Smooth muscle cell of the brain vasculature (primary cell): ENCODE measurements at regions not wholly inside any gene's neighbourhood (a gene's known extent, or its start where the extent isn't known, plus 50 kb on each side); places are given as distances from the start of the nearest gene placed in this dataset.

Experiments used
- DNase-seq: peaks from one replicate; pipeline ENCODE4 v3.0.0-alpha.2; 2012; ENCODE audit warnings: low read depth, low spot score

DNA sequence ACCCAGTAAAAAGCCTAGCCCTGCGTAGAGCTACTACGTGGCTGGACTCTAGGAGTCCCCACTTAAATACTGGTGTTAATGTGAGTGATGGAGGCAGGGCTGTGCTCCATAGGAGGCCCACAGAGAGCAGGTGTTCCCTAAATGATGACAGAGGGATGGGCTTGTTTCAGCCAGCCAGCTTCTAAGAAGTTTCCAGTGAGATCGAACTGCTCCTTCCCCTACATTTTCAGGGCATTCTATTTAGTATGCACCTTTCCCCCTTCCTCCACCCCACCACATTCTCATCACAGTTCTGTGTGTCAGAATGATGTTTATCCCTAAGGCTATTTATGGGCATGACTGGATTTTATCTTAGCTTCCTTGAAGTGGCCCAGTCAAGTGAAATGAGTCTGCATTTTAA is 213.0 kb downstream of the TRIB2 start:
- DNase-seq = no peak

DNA sequence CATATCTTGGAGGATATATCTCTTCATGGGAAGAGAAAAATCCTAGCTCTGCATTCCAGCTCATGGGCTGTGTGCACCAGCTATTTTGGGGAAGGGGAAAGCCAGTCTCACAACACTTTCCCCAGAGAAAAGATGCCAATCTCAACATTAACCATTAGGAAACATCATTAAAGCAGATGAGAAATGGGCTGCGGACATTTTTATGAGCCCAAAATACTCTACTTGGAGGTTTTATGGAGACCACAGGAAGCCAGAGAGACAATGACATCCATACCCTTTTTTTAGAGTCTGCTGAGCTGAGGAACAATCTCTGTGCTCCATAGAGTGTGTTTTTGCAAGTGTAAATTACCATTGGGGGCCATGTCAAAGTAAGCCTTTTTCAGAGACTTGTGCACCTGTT is 213.7 kb downstream of the TRIB2 start:
- no peak for DNase-seq

DNA sequence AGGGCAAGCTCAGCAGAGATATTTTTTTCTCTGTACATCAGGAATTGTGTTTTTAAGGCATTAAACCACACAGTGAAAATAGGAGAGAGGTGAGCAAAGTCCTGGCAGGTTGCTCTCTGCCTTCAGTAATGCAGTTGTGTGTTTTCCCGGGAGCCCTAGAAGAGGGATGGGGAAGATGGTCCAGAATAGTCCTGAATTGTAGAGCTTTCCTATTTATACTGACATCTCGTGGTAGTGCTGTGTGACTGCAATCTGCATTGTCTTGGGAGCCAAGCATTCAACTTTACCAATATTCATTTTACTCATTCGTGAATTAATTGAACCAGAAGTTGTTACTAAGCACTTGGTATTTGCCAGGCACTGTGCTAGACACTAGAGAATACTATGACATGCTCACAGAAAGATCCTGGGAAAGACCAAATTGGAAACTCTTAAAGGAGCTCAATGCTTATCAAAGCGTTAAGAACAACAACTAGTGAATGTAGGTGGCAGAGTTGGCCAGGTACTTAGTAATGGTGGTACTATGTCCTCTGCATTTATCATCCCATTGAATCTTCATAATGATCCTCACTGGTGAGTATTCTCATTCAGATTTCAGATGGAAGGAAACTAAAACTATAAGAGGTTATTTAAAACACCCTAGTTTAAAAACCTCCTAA is 214.6 kb downstream of the TRIB2 start:
- no peak for DNase-seq

DNA sequence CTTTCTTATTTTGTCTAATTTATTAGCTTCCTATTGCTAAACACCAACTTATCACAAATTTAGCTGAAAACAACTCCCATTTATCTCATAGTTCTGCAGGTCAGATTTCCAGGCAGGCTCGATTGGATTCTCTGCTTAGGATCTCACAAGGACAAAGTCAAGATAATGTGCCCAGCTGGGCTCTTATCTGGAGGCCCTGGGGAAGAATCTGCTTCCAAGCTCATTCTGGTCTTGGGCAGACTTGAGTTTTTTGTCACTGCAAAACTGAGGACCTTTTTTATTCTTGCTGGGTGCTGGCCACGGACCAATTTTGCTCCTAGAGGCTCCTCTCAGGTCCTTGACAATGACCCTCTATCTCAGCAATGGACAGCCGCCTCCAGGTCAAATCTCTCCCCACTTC is 215.5 kb downstream of the TRIB2 start:
- DNase-seq = no peak

DNA sequence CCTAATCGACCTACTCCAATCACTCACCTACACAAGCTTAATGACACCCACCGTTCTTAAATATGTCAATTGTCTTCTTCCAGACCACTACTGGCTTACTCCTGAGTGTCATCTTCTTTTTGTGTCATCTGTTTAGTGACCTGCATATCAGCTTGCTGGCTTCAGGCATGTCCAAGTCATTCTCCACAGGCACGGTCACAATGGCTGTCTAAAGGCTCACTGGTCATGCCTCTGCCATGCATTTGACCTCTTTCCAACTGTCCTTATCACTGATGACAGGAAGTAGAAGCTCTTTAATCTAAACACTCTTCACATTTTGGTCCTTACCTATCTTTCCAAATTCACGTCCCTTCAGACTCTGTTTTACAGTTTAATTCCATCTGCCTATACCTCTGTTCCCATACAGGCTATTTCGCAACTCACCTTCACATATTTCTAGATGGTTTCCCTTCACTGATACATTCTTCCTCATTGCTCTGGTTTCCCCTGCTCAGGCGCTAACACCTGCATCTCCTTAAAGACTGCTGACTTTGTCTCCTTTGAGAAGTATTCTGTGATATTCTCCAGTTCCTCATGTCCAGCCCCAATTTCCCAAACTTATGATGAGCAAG is 217.5 kb downstream of the TRIB2 start:
- no peak for DNase-seq

- no peak for DNase-seq
These were observed 218.5 kb downstream of the TRIB2 start for GRCh38 chr2:12935222-12935621.

- DNase-seq = no peak
These were observed 219.1 kb downstream of the TRIB2 start for GRCh38 chr2:12935796-12936195.

DNA sequence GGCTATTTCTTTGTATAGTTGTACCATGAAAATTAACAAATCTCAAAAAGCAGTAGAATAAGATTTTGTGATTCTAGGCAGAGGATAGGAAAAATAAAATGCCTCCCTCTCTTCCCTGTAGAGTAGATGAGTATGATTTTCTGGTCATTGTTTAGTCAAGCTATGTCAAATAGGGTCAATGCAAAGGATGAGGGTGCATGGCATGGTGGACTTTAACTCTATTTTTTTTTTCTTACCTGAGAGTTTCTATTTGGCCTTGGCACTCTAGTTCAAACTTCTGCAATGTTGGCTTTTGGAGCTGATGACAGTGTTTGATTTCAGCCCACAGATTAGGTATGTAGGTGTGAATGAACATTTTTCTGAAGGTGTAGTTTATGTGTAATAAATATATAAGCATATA is 224.5 kb downstream of the TRIB2 start:
- no peak for DNase-seq

DNA sequence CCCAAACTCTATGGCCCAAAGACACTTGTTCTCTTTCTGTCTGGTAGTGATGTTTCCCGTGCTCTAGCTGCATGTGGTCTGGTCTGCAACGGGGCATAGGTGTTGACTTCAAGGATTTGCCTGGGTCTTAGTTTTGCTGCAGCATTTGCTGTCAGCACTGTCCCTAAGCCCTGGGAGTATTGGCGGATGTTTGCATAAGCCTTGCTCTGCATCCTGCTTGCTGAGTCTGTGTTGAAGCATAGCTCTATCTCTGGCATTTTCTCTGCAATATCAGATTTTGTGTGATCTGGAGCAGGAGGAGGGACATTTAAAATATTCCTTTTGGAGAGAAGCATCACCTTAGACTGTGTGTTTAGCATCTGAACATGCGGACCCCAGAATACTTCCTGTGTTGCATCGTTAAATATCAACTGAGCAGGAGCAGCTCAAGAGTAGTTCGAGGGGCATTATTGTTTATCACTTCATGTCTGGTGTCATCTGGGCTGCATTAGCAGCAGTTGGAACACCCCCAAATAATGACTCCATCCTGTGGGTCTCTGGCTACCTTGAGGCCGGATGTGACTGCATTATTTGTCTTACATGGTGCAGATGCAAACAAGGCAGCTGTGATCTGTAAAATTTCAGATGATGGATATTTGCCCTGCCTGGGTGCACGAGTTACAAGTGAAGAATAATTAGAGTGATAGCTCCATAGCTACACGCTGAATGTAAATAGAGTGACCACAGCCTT is 231.7 kb downstream of the TRIB2 start:
- no peak for DNase-seq

GRCh38 chr2:12948961-12949353 is 232.2 kb downstream of the TRIB2 start:
- DNase-seq = no peak

- no peak for DNase-seq
These were observed 232.7 kb downstream of the TRIB2 start for GRCh38 chr2:12949406-12949805.

- DNase-seq = no peak
These were observed 233.4 kb downstream of the TRIB2 start for GRCh38 chr2:12950174-12950573.

DNA sequence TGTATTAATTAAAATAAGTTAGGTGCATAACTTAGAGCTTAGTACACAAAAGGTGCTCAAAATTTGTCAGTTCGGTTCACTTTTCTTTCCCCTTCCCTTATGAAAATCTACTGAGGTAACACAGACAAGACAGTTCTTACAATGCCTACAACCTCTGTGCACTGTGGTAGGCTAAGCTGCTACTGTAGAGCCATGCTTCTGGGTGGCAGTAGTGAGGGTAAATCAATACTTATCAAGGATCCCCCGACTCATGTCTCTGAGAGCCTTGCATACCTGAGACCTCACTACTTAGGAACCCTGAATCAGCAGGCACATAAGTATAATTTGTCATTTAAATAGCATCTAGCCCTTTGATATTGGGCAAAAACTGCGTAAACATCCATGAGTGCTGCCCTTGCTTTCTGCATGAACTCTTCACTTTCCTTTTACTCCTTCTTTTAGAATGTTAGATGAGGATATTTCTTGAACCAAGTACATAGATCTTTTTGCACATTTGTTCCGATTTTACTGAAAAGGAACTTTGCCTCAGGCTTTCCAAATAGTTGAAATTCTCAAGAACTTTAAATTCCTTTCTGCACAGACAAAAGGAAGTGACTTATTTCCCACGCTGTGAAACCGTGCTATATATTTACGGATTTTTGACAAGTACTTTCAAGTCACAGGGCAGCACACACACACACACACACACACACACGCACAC is 234.4 kb downstream of the TRIB2 start:
- no peak for DNase-seq

DNA sequence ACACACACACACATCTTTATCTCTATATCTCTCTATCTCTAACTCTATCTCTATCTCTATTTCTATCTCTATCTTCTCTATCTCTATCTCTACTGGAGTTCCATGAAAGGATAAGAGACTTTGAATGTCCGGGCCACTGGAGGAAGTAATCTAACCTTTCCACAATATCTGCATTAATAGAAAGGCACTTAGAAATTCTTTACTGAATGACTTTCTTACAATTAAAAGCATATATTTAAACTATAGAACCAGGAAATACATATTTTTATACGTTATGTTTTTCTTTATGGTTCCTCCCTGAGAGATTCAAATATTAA is 234.9 kb downstream of the TRIB2 start:
- DNase-seq = no peak

GRCh38 chr2:12953596-12953995 is 236.9 kb downstream of the TRIB2 start:
- DNase-seq = no peak

- no peak for DNase-seq
These were observed 239.1 kb downstream of the TRIB2 start for GRCh38 chr2:12955864-12956263.

- no peak for DNase-seq
These were observed 240.5 kb downstream of the TRIB2 start for GRCh38 chr2:12957251-12957650.

GRCh38 chr2:12959935-12960334 is 243.2 kb downstream of the TRIB2 start:
- DNase-seq = no peak

DNA sequence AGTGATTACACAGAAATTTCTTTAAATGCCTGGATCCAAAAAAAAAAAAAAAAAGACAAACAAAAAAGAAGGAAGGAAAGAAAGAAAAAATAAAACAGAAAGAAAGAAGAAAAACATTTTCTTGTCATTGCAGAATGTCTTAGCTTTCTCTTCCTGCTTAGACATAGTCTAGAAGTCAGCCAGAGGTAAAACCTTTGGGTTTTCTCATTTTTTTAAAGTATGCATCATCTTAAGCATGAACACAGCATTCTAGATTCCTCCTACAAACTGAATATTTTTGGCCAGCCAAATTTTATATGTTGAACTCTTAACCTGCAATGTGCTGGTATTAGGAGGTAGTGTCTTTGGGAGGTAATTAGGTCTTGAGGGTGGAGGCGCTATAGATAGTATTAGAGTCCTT is 243.9 kb downstream of the TRIB2 start:
- no peak for DNase-seq

- DNase-seq = no peak
These were observed 248.3 kb downstream of the TRIB2 start for GRCh38 chr2:12964904-12965539.

- no peak for DNase-seq
These were observed 249.0 kb downstream of the TRIB2 start for GRCh38 chr2:12965540-12966269.

DNA sequence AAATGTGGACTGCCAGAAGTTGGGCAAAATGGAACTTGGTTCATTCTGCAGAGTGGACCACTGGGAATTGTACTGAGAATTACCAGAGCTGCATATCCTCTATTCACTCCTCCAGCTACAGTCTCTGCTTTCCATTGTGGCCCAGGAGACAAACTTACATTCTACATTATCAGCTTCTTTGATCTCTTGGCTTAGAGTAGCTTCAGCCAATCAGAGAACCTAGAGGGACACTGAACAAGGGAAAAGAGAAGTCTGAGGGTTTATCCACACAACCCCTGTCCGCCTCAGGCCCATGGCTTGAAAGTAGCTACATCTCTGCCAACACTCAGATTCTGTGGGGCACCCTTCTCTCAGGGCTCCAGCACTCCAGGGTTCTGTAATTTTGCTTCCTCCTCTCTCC is 251.1 kb downstream of the TRIB2 start:
- DNase-seq = no peak
